Peyer's patch (tissue), 4 donors: ENCODE measurements at regions not wholly inside any gene's neighbourhood (a gene's known extent, or its start where the extent isn't known, plus 50 kb on each side); places are given as distances from the start of the nearest gene placed in this dataset.
"Not testable (repeated sequence)": the region's sequence is repeated elsewhere in the genome, so short reads cannot be mapped to it uniquely, and the experiment has no call there.

Experiments
- POLR2A ChIP-seq, 2 donors: fragments of 450-650 bp; IDR thresholded peaks; one replicate each; pipeline ENCODE4 v1.5.1; 2017; ENCODE audit warnings: antibody characterized with exemption in 2 of 2, mild to moderate bottlenecking in 2 of 2, moderate library complexity in 2 of 2
- TF ChIP-seq, protein P1 (sequence below), 6 experiments: fragments of 450-650 bp in 4 of 6; fragments of 200-600 bp in 2 of 6; sonication (generic) in 1 of 6; IDR thresholded peaks; one replicate each; pipeline ENCODE4 v1.5.1; 2017 to 2019; ENCODE audit warnings: antibody characterized with exemption in 6 of 6, mild to moderate bottlenecking in 3 of 6, moderate library complexity in 1 of 6

DNA sequence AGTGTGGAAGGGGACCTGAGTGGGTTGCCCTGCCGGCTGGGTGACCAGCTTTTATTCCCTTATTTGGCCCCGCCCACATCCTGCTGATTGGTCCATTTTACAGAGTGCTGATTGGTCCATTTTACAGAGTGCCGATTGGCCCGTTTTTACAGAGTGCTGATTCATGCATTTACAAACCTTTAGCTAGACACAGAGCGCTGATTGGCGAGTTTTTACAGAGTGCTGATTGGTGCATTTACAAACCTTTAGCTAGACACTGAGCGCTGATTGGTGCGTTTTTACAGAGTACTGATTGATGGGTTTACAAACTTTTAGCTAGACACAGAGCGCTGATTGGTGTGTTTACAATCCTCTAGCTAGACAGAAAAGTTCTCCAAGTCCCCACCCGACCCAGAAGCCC is 245.0 kb downstream of the MAT2B start:
- TF ChIP-seq, protein P1, sequence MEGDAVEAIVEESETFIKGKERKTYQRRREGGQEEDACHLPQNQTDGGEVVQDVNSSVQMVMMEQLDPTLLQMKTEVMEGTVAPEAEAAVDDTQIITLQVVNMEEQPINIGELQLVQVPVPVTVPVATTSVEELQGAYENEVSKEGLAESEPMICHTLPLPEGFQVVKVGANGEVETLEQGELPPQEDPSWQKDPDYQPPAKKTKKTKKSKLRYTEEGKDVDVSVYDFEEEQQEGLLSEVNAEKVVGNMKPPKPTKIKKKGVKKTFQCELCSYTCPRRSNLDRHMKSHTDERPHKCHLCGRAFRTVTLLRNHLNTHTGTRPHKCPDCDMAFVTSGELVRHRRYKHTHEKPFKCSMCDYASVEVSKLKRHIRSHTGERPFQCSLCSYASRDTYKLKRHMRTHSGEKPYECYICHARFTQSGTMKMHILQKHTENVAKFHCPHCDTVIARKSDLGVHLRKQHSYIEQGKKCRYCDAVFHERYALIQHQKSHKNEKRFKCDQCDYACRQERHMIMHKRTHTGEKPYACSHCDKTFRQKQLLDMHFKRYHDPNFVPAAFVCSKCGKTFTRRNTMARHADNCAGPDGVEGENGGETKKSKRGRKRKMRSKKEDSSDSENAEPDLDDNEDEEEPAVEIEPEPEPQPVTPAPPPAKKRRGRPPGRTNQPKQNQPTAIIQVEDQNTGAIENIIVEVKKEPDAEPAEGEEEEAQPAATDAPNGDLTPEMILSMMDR (IDR thresholded peaks at IDR 0.05) = not testable (repeated sequence)
- TF ChIP-seq POLR2A (IDR thresholded peaks at IDR 0.05) = not testable (repeated sequence)
